Lung (tissue), 11 donors: ENCODE measurements at regions not wholly inside any gene's neighbourhood (a gene's known extent, or its start where the extent isn't known, plus 50 kb on each side); places are given as distances from the start of the nearest gene placed in this dataset.

Experiments
- ATAC-seq: fragments of 200-7000 bp; cut with Tn5 transposase; one replicate; pipeline ENCODE4 v1.9.1; 2020; ENCODE audit warnings: moderate number of reproducible peaks; ENCODE audit not compliant: insufficient read depth, low FRiP score
- DNase-seq, 3 donors: peaks; one replicate each; pipeline ENCODE4 v3.0.0-alpha.2; 2013 to 2017
- H3K27ac ChIP-seq, 2 donors: one replicate each; pipeline ENCODE4 v1.5.1; 2013; ENCODE audit warnings: mild to moderate bottlenecking in 2 of 2, moderate library complexity in 2 of 2, control low read depth in 1 of 2, inconsistent platforms in 1 of 2, low read depth in 1 of 2, low read length in 1 of 2
- H3K27me3 ChIP-seq, 3 donors: one replicate each; pipeline ENCODE4 v1.5.1; 2013; ENCODE audit warnings: low read length in 2 of 3; ENCODE audit not compliant: control insufficient read depth in 3 of 3, insufficient read depth in 3 of 3
- H3K36me3 ChIP-seq, 4 donors: one replicate each; pipeline ENCODE4 v1.5.1; 2013; ENCODE audit warnings: low read length in 4 of 4, mild to moderate bottlenecking in 1 of 4, moderate library complexity in 1 of 4; ENCODE audit not compliant: control insufficient read depth in 4 of 4, insufficient read depth in 4 of 4
- H3K4me1 ChIP-seq, 5 donors: one replicate each; pipeline ENCODE4 v1.5.1; 2013; ENCODE audit warnings: low read length in 5 of 5, mild to moderate bottlenecking in 2 of 5, moderate library complexity in 1 of 5; ENCODE audit not compliant: control insufficient read depth in 5 of 5, insufficient read depth in 5 of 5
- H3K4me3 ChIP-seq: one replicate; pipeline ENCODE4 v1.5.1; 2013; ENCODE audit warnings: mild to moderate bottlenecking, control low read depth, moderate library complexity
- H3K9ac ChIP-seq, 2 donors: one replicate each; pipeline ENCODE4 v1.5.1; 2013; ENCODE audit warnings: low read length in 2 of 2, control low read depth in 1 of 2; ENCODE audit not compliant: insufficient read depth in 1 of 2
- H3K9me3 ChIP-seq, 4 donors: one replicate each; pipeline ENCODE4 v1.5.1; 2013; ENCODE audit warnings: low read length in 3 of 4, mild to moderate bottlenecking in 1 of 4, moderate library complexity in 1 of 4; ENCODE audit not compliant: control insufficient read depth in 4 of 4, insufficient read depth in 3 of 4
- CTCF ChIP-seq: IDR thresholded peaks from 2 replicates; pipeline ENCODE4 v1.5.1; 2012; ENCODE audit warnings: mild to moderate bottlenecking; ENCODE audit errors: control extremely low read depth, extremely low read depth
- WGBS, 2 donors: extraction: QIAGEN DNeasy Blood & Tissue Kit; methylation state at CpG; one replicate each; pipeline ENCODE4 v1.1.7; 2013; 5-methylcytosine and 5-hydroxymethylcytosine counted together
- donor health status: control.
- donor health status: control.
- donor health status: Bipolar disorder and iron deficiency.
- donor health status: healthy.
- donor health status: DM: yes; HTN: yes; CAD: no.

GRCh38 chr10:76649254-76649653 is 988.4 kb downstream of the KCNMA1 start:
- H3K9me3 ChIP-seq, result peaks cover 0 to 2% (median 0%) of the 10 kb centered on the region in 4 donors
- peaks cover 0 to 7% (median 0%) of the 10 kb centered on the region in 5 donors for H3K4me1 ChIP-seq
- no peak overlapping the region for H3K27ac ChIP-seq
- no peak for ATAC-seq
- no peak for DNase-seq
- H3K9ac ChIP-seq, result no peak overlapping the region
- no peaks in the 10 kb centered on the region for H3K36me3 ChIP-seq
- H3K27me3 ChIP-seq, result no peaks in the 10 kb centered on the region
- H3K4me3 ChIP-seq, result no peak overlapping the region
- no peak for TF ChIP-seq CTCF
- 88 to 89% methylated on average over 3 of the region's 3 CpGs for WGBS, 2 donors

- WGBS, 2 donors, result 92 to 94% methylated on average over 2 of the region's 2 CpGs
- TF ChIP-seq CTCF, result no peak
Measured at GRCh38 chr10:76647301-76647700, 990.3 kb downstream of the KCNMA1 start.

GRCh38 chr10:76645341-76645740 is 992.3 kb downstream of the KCNMA1 start:
- no peak overlapping the region for H3K27ac ChIP-seq
- H3K4me1 ChIP-seq, result peaks cover 0 to 7% (median 0%) of the 10 kb centered on the region in 5 donors
- H3K9ac ChIP-seq, result no peak overlapping the region
- H3K4me3 ChIP-seq, result no peak overlapping the region
- H3K9me3 ChIP-seq, result no peaks in the 10 kb centered on the region
- no peak for ATAC-seq
- no peaks in the 10 kb centered on the region for H3K36me3 ChIP-seq
- WGBS, 2 donors, result 81 to 92% methylated on average over 3 of the region's 3 CpGs
- no peaks in the 10 kb centered on the region for H3K27me3 ChIP-seq
- no peak for DNase-seq
- TF ChIP-seq CTCF, result no peak

More at GRCh38 chr10:76647301-76647700, 990.3 kb downstream of the KCNMA1 start:
- ATAC-seq, result no peak
- no peak for DNase-seq
- peaks cover 0 to 7% (median 0%) of the 10 kb centered on the region in 5 donors for H3K4me1 ChIP-seq
- no peaks in the 10 kb centered on the region for H3K36me3 ChIP-seq
- no peak overlapping the region for H3K4me3 ChIP-seq
- no peaks in the 10 kb centered on the region for H3K27me3 ChIP-seq
- H3K9me3 ChIP-seq, result peaks cover 0 to 2% (median 0%) of the 10 kb centered on the region in 4 donors
- H3K9ac ChIP-seq, result no peak overlapping the region
- H3K27ac ChIP-seq, result no peak overlapping the region

- H3K9me3 ChIP-seq, result no peaks in the 10 kb centered on the region
- no peak overlapping the region for H3K4me3 ChIP-seq
- no peak overlapping the region for H3K9ac ChIP-seq
- DNase-seq (no peak), ATAC-seq (no peak)
- peaks cover 0 to under 1% (median 0%) of the 10 kb centered on the region in 5 donors for H3K4me1 ChIP-seq
- no peaks in the 10 kb centered on the region for H3K36me3 ChIP-seq
- WGBS, 2 donors, result 94 to 97% methylated on average over 2 of the region's 2 CpGs
- no peaks in the 10 kb centered on the region for H3K27me3 ChIP-seq
- TF ChIP-seq CTCF, result no peak
- no peak overlapping the region for H3K27ac ChIP-seq
Measured at GRCh38 chr10:76644476-76644875, 993.1 kb downstream of the KCNMA1 start.
